IMR-90 (cell line): ENCODE measurements at regions not wholly inside any gene's neighbourhood (a gene's known extent, or its start where the extent isn't known, plus 50 kb on each side); places are given as distances from the start of the nearest gene placed in this dataset.
A peak's percentile ranks its signal among the peaks of the same experiment; 100 is the strongest.
"Not testable (repeated sequence)": the region's sequence is repeated elsewhere in the genome, so short reads cannot be mapped to it uniquely, and the experiment has no call there.

ENCODE experiments used
- ATAC-seq: fragments of 200-7000 bp; cut with Tn5 transposase; 2 replicates; pipeline ENCODE4 v1.9.1; 2020; ENCODE audit warnings: low read depth, mild to moderate bottlenecking, moderate library complexity
- BruUV-seq: library from RNA; stranded (reverse); fragments of 400-500 nt; replicated peaks from 2 replicates; lab custom pipeline; 2021; lab: Mats Ljungman, UMichigan
- CTCF ChIA-PET: fragments of 300-600 bp; formaldehyde crosslinking; extraction: SDS; loops from one replicate; lab custom pipeline; 2021; ENCODE audit warnings: antibody characterized with exemption; lab: Yijun Ruan, JAX
- POLR2A ChIA-PET: fragments of 300-600 bp; sonication (Branson Sonifier 250); formaldehyde crosslinking; loops from one replicate; lab custom pipeline; 2022; ENCODE audit warnings: antibody characterized with exemption; ENCODE audit not compliant: unreplicated experiment; lab: Charles Lee
- DNase-seq: peaks from one replicate; pipeline ENCODE4 v3.0.0; 2013
- H2AFZ ChIP-seq: replicated peaks from 2 replicates; pipeline ENCODE3; 2013; ENCODE audit warnings: low read length, mild to moderate bottlenecking; ENCODE audit not compliant: poor library complexity
- H2AK5ac ChIP-seq: 2 replicates; pipeline ENCODE4 v1.6.1; 2013; ENCODE audit warnings: low read depth, low read length, inconsistent platforms
- H2AK9ac ChIP-seq: replicated peaks from 2 replicates; pipeline ENCODE3; 2013; ENCODE audit warnings: mild to moderate bottlenecking, low read depth, low read length, moderate library complexity; ENCODE audit not compliant: poor library complexity
- H2BK120ac ChIP-seq: 2 replicates; pipeline ENCODE4 v1.6.1; 2013; ENCODE audit warnings: low read depth, low read length, inconsistent platforms
- H2BK15ac ChIP-seq: 3 replicates; pipeline ENCODE4 v1.6.1; 2013; ENCODE audit warnings: low read depth, low read length, inconsistent platforms
- H2BK20ac ChIP-seq: 2 replicates; pipeline ENCODE4 v1.6.1; 2013; ENCODE audit warnings: low read depth, mild to moderate bottlenecking, inconsistent platforms, low read length, moderate library complexity
- H2BK5ac ChIP-seq: 2 replicates; pipeline ENCODE4 v1.6.1; 2013; ENCODE audit warnings: mild to moderate bottlenecking, low read depth, low read length, inconsistent platforms; ENCODE audit not compliant: poor library complexity, severe bottlenecking
- H3K14ac ChIP-seq: replicated peaks from 2 replicates; pipeline ENCODE4 v1.6.1; 2013; ENCODE audit warnings: low read depth, low read length, inconsistent platforms
- H3K18ac ChIP-seq: 2 replicates; pipeline ENCODE4 v1.6.1; 2013; ENCODE audit warnings: low read depth, low read length, control low read depth
- H3K23ac ChIP-seq: 2 replicates; pipeline ENCODE4 v1.6.1; 2013; ENCODE audit warnings: low read depth, low read length, inconsistent platforms
- H3K27ac ChIP-seq: 2 replicates; pipeline ENCODE4 v1.5.1; 2013; ENCODE audit warnings: mild to moderate bottlenecking, control low read depth, low read length; ENCODE audit not compliant: insufficient read depth
- H3K27me3 ChIP-seq: 2 replicates; pipeline ENCODE4 v1.6.1; 2013; ENCODE audit warnings: low read length; ENCODE audit not compliant: control insufficient read depth, insufficient read depth
- H3K36me3 ChIP-seq: 2 replicates; pipeline ENCODE4 v1.6.1; 2013; ENCODE audit warnings: low read length, mixed read lengths; ENCODE audit not compliant: control insufficient read depth, insufficient read depth
- H3K4ac ChIP-seq: 2 replicates; pipeline ENCODE4 v1.6.1; 2013; ENCODE audit warnings: low read depth, low read length, inconsistent platforms
- H3K4me1 ChIP-seq: 2 replicates; pipeline ENCODE4 v1.6.1; 2013; ENCODE audit warnings: low read length, mixed read lengths; ENCODE audit not compliant: control insufficient read depth, insufficient read depth
- H3K4me2 ChIP-seq: 2 replicates; pipeline ENCODE4 v1.6.1; 2013; ENCODE audit warnings: low read depth, mild to moderate bottlenecking, control low read depth, low read length, moderate library complexity
- H3K4me3 ChIP-seq: 2 replicates; pipeline ENCODE4 v1.5.1; 2013; ENCODE audit warnings: low read depth, mild to moderate bottlenecking, control low read depth, low read length, moderate library complexity; ENCODE audit not compliant: insufficient read depth
- H3K56ac ChIP-seq: 2 replicates; pipeline ENCODE4 v1.6.1; 2013; ENCODE audit warnings: low read length, inconsistent platforms; ENCODE audit not compliant: insufficient read depth; ENCODE audit errors: extremely low read depth
- H3K79me1 ChIP-seq, 2 experiments: 2 replicates each; pipeline ENCODE4 v1.6.1; 2013; ENCODE audit warnings: low read length in 2 of 2, inconsistent platforms in 1 of 2, low read depth in 1 of 2
- H3K9ac ChIP-seq: 2 replicates; pipeline ENCODE4 v1.6.1; 2013; ENCODE audit warnings: low read depth, low read length, control low read depth
- H3K9me1 ChIP-seq: 2 replicates; pipeline ENCODE4 v1.6.1; 2013; ENCODE audit warnings: low read length, inconsistent platforms; ENCODE audit not compliant: insufficient read depth
- H3K9me3 ChIP-seq: 2 replicates; pipeline ENCODE4 v1.6.1; 2013; ENCODE audit warnings: low read length; ENCODE audit not compliant: control insufficient read depth, insufficient read depth
- H4K20me1 ChIP-seq: 2 replicates; pipeline ENCODE4 v1.6.1; 2013; ENCODE audit warnings: low read length, inconsistent platforms; ENCODE audit not compliant: insufficient read depth
- H4K5ac ChIP-seq: 2 replicates; pipeline ENCODE4 v1.6.1; 2013; ENCODE audit warnings: mild to moderate bottlenecking, low read depth, low read length, control low read depth
- H4K8ac ChIP-seq, 2 experiments: 2 replicates each; pipeline ENCODE4 v1.6.1; 2013; ENCODE audit warnings: low read depth in 2 of 2, low read length in 2 of 2, control low read depth in 1 of 2, inconsistent platforms in 1 of 2
- H4K91ac ChIP-seq: 2 replicates; pipeline ENCODE4 v1.6.1; 2013; ENCODE audit warnings: low read depth, low read length, inconsistent platforms; ENCODE audit not compliant: insufficient read depth
- WGBS, 2 experiments: methylation state at CpG; one replicate each; pipeline versions ENCODE4 v1.1.5 to v1.1.7; 2013; ENCODE audit warnings: missing lambda C conversion rate in 2 of 2; ENCODE audit not compliant: insufficient read length in 1 of 2; ENCODE audit errors: extremely low coverage in 2 of 2; 5-methylcytosine and 5-hydroxymethylcytosine counted together
- dilution Hi-C: fragments of 300-500 bp; cut with HindIII; formaldehyde crosslinking; loops from one replicate; pipeline ENCODE4 v1.14.3; 2018; ENCODE audit warnings: low sequenced_read_pairs; ENCODE audit not compliant: unreplicated experiment
- in situ Hi-C: fragments of 300-500 bp; cut with MboI; formaldehyde crosslinking; loops from 3 replicates; pipeline ENCODE4 v1.14.3; 2019; ENCODE audit warnings: low sequenced_read_pairs, inconsistent platforms, mixed read lengths
- intact Hi-C: fragments of 100-400 bp; cut with micrococcal nuclease; formaldehyde crosslinking; loops from 2 replicates; pipeline ENCODE4 v1.10.0; 2022

GRCh38 chr5:53412499-53412898 is 67.9 kb upstream of the FST start:
- H3K4me3 ChIP-seq, H3K9me3 ChIP-seq, H3K4me2 ChIP-seq, H3K36me3 ChIP-seq, H2AFZ ChIP-seq, ATAC-seq, H3K4ac ChIP-seq, H4K91ac ChIP-seq, H2BK120ac ChIP-seq, H3K14ac ChIP-seq, H3K23ac ChIP-seq, H3K18ac ChIP-seq, POLR2A ChIA-PET, H2BK20ac ChIP-seq, H3K56ac ChIP-seq, H3K27me3 ChIP-seq, H4K5ac ChIP-seq, H3K27ac ChIP-seq, DNase-seq, H3K9me1 ChIP-seq, BruUV-seq, H4K20me1 ChIP-seq, in situ Hi-C loops, H2BK15ac ChIP-seq, H4K8ac ChIP-seq, dilution Hi-C loops, H3K79me1 ChIP-seq, H3K9ac ChIP-seq, CTCF ChIA-PET, intact Hi-C loops, H2AK9ac ChIP-seq: not testable (repeated sequence)
- Histone ChIP-seq H3K4me1 (peaks cover 11% of the 10 kb centered on the region), H2AK5ac (peak overlapping the region; percentile 44; the same call in 1 of the 2 replicates), H2BK5ac (peak overlapping the region; percentile 56)
- WGBS, 2 experiments, result no CpG with 5 or more reads among the region's 5 CpGs
